ENCODE measurements at regions not wholly inside any gene's neighbourhood (a gene's known extent, or its start where the extent isn't known, plus 50 kb on each side); places are given as distances from the start of the nearest gene placed in this dataset.

GRCh38 chr12:111046896-111047295, 126.5 kb upstream of the MYL2 start:
- Histone ChIP-seq H3K27me3 (ENCODE audit: control insufficient read depth, insufficient read depth, low read length) (no peaks in the 10 kb centered on the region), H3K9me3 (ENCODE audit: control insufficient read depth, insufficient read depth, low read length) (no peaks in the 10 kb centered on the region), H3K4me3 (ENCODE audit: low read depth, low read length) (no peak overlapping the region), H3K9ac (ENCODE audit: low read depth, low read length) (no peak overlapping the region), H3K4me1 (ENCODE audit: control insufficient read depth, insufficient read depth, low read length) (peaks cover 6% of the 10 kb centered on the region), H3K36me3 (ENCODE audit: control insufficient read depth, insufficient read depth, low read length) (no peaks in the 10 kb centered on the region)

GRCh38 chr12:111045941-111046340, 125.6 kb upstream of the MYL2 start:
- Histone ChIP-seq H3K4me3 (ENCODE audit: low read depth, low read length) (no peak overlapping the region), H3K9ac (ENCODE audit: low read depth, low read length) (no peak overlapping the region), H3K9me3 (ENCODE audit: control insufficient read depth, insufficient read depth, low read length) (no peaks in the 10 kb centered on the region), H3K36me3 (ENCODE audit: control insufficient read depth, insufficient read depth, low read length) (no peaks in the 10 kb centered on the region), H3K27me3 (ENCODE audit: control insufficient read depth, insufficient read depth, low read length) (no peaks in the 10 kb centered on the region), H3K4me1 (ENCODE audit: control insufficient read depth, insufficient read depth, low read length) (peaks cover 6% of the 10 kb centered on the region)

- H3K36me3 ChIP-seq (ENCODE audit: control insufficient read depth, insufficient read depth, low read length): no peaks in the 10 kb centered on the region
- peaks cover 3% of the 10 kb centered on the region for H3K4me1 ChIP-seq (ENCODE audit: control insufficient read depth, insufficient read depth, low read length)
- peaks cover 14% of the 10 kb centered on the region for H3K27me3 ChIP-seq (ENCODE audit: control insufficient read depth, insufficient read depth, low read length)
- H3K9me3 ChIP-seq (ENCODE audit: control insufficient read depth, insufficient read depth, low read length): no peaks in the 10 kb centered on the region
- H3K4me3 ChIP-seq (ENCODE audit: low read depth, low read length): no peak overlapping the region
- H3K9ac ChIP-seq (ENCODE audit: low read depth, low read length): no peak overlapping the region
These were observed 120.7 kb upstream of the MYL2 start for GRCh38 chr12:111041091-111041490.

- Histone ChIP-seq H3K9me3 (ENCODE audit: control insufficient read depth, insufficient read depth, low read length) (no peaks in the 10 kb centered on the region), H3K4me3 (ENCODE audit: low read depth, low read length) (no peak overlapping the region), H3K27me3 (ENCODE audit: control insufficient read depth, insufficient read depth, low read length) (peaks cover 18% of the 10 kb centered on the region), H3K9ac (ENCODE audit: low read depth, low read length) (no peak overlapping the region), H3K4me1 (ENCODE audit: control insufficient read depth, insufficient read depth, low read length) (peaks cover 3% of the 10 kb centered on the region), H3K36me3 (ENCODE audit: control insufficient read depth, insufficient read depth, low read length) (no peaks in the 10 kb centered on the region)
These were observed 120.3 kb upstream of the MYL2 start for GRCh38 chr12:111040690-111041089.

- H3K9ac ChIP-seq (ENCODE audit: low read depth, low read length): no peak overlapping the region
- peaks cover 26% of the 10 kb centered on the region for H3K27me3 ChIP-seq (ENCODE audit: control insufficient read depth, insufficient read depth, low read length)
- H3K36me3 ChIP-seq (ENCODE audit: control insufficient read depth, insufficient read depth, low read length): no peaks in the 10 kb centered on the region
- no peak overlapping the region for H3K4me3 ChIP-seq (ENCODE audit: low read depth, low read length)
- H3K4me1 ChIP-seq (ENCODE audit: control insufficient read depth, insufficient read depth, low read length): peaks cover 3% of the 10 kb centered on the region
- H3K9me3 ChIP-seq (ENCODE audit: control insufficient read depth, insufficient read depth, low read length): no peaks in the 10 kb centered on the region
These were observed 118.6 kb upstream of the MYL2 start for GRCh38 chr12:111038941-111039340.

GRCh38 chr12:111038077-111038476, 117.7 kb upstream of the MYL2 start:
- Histone ChIP-seq H3K27me3 (ENCODE audit: control insufficient read depth, insufficient read depth, low read length) (peaks cover 26% of the 10 kb centered on the region), H3K4me1 (ENCODE audit: control insufficient read depth, insufficient read depth, low read length) (peaks cover 3% of the 10 kb centered on the region), H3K9me3 (ENCODE audit: control insufficient read depth, insufficient read depth, low read length) (no peaks in the 10 kb centered on the region), H3K9ac (ENCODE audit: low read depth, low read length) (no peak overlapping the region), H3K4me3 (ENCODE audit: low read depth, low read length) (no peak overlapping the region), H3K36me3 (ENCODE audit: control insufficient read depth, insufficient read depth, low read length) (no peaks in the 10 kb centered on the region)

- peaks cover 29% of the 10 kb centered on the region for H3K27me3 ChIP-seq (ENCODE audit: control insufficient read depth, insufficient read depth, low read length)
- no peaks in the 10 kb centered on the region for H3K9me3 ChIP-seq (ENCODE audit: control insufficient read depth, insufficient read depth, low read length)
- no peak overlapping the region for H3K4me3 ChIP-seq (ENCODE audit: low read depth, low read length)
- H3K9ac ChIP-seq (ENCODE audit: low read depth, low read length): no peak overlapping the region
- H3K4me1 ChIP-seq (ENCODE audit: control insufficient read depth, insufficient read depth, low read length): peaks cover 3% of the 10 kb centered on the region
- no peaks in the 10 kb centered on the region for H3K36me3 ChIP-seq (ENCODE audit: control insufficient read depth, insufficient read depth, low read length)
These were observed 116.7 kb upstream of the MYL2 start for GRCh38 chr12:111037047-111037446.

GRCh38 chr12:111035578-111036301, 115.4 kb upstream of the MYL2 start:
- Histone ChIP-seq H3K9ac (ENCODE audit: low read depth, low read length) (no peak overlapping the region), H3K9me3 (ENCODE audit: control insufficient read depth, insufficient read depth, low read length) (no peaks in the 10 kb centered on the region), H3K4me1 (ENCODE audit: control insufficient read depth, insufficient read depth, low read length) (peaks cover 5% of the 10 kb centered on the region), H3K4me3 (ENCODE audit: low read depth, low read length) (peak overlapping the region; percentile 83), H3K36me3 (ENCODE audit: control insufficient read depth, insufficient read depth, low read length) (no peaks in the 10 kb centered on the region), H3K27me3 (ENCODE audit: control insufficient read depth, insufficient read depth, low read length) (peaks cover 37% of the 10 kb centered on the region)

GRCh38 chr12:111034886-111035577, 114.7 kb upstream of the MYL2 start:
- Histone ChIP-seq H3K9ac (ENCODE audit: low read depth, low read length) (no peak overlapping the region), H3K36me3 (ENCODE audit: control insufficient read depth, insufficient read depth, low read length) (no peaks in the 10 kb centered on the region), H3K4me1 (ENCODE audit: control insufficient read depth, insufficient read depth, low read length) (peaks cover 5% of the 10 kb centered on the region), H3K9me3 (ENCODE audit: control insufficient read depth, insufficient read depth, low read length) (no peaks in the 10 kb centered on the region), H3K27me3 (ENCODE audit: control insufficient read depth, insufficient read depth, low read length) (peaks cover 37% of the 10 kb centered on the region), H3K4me3 (ENCODE audit: low read depth, low read length) (peak overlapping the region; percentile 83)

- H3K27me3 ChIP-seq (ENCODE audit: control insufficient read depth, insufficient read depth, low read length): peaks cover 37% of the 10 kb centered on the region
- H3K4me3 ChIP-seq (ENCODE audit: low read depth, low read length): peak within 1 kb of the TSS; percentile 83
- H3K36me3 ChIP-seq (ENCODE audit: control insufficient read depth, insufficient read depth, low read length): no peaks in the 10 kb centered on the region
- no peaks in the 10 kb centered on the region for H3K9me3 ChIP-seq (ENCODE audit: control insufficient read depth, insufficient read depth, low read length)
- H3K9ac ChIP-seq (ENCODE audit: low read depth, low read length): peak within 1 kb of the TSS; percentile 37
- peaks cover 5% of the 10 kb centered on the region for H3K4me1 ChIP-seq (ENCODE audit: control insufficient read depth, insufficient read depth, low read length)
These were observed 113.9 kb upstream of the MYL2 start, which contains the start of gene CUX2 for GRCh38 chr12:111034083-111034885. CUX2 (plus strand) TSS chr12:111034165.

GRCh38 chr12:111033281-111034082, 113.1 kb upstream of the MYL2 start:
- H3K36me3 ChIP-seq (ENCODE audit: control insufficient read depth, insufficient read depth, low read length): no peaks in the 10 kb centered on the region
- H3K27me3 ChIP-seq (ENCODE audit: control insufficient read depth, insufficient read depth, low read length): peaks cover 37% of the 10 kb centered on the region
- H3K4me1 ChIP-seq (ENCODE audit: control insufficient read depth, insufficient read depth, low read length): peaks cover 5% of the 10 kb centered on the region
- H3K9ac ChIP-seq (ENCODE audit: low read depth, low read length): no peak overlapping the region
- no peaks in the 10 kb centered on the region for H3K9me3 ChIP-seq (ENCODE audit: control insufficient read depth, insufficient read depth, low read length)
- peak overlapping the region; percentile 61 for H3K4me3 ChIP-seq (ENCODE audit: low read depth, low read length)

Measured in iPS-15b (cell line).